ENCODE measurements at regions not wholly inside any gene's neighbourhood (a gene's known extent, or its start where the extent isn't known, plus 50 kb on each side); places are given as distances from the start of the nearest gene placed in this dataset.
A peak's percentile ranks its signal among the peaks of the same experiment; 100 is the strongest.

- no peak for DNase-seq
- ChIA-PET POLR2A (ENCODE audit: partially characterized antibody) (no interaction called here), CTCF (ENCODE audit: partially characterized antibody) (no interaction called here)
- H3K36me3 Mint-ChIP-seq = no peaks in the 10 kb centered on the region
- H3K4me1 Mint-ChIP-seq = no peaks in the 10 kb centered on the region
- no peaks in the 10 kb centered on the region for H3K27me3 Mint-ChIP-seq
- intact Hi-C loops (cut with micrococcal nuclease) = no loop called here
- H3K4me1 ChIP-seq (ENCODE audit: insufficient read depth, low read length) = no peaks in the 10 kb centered on the region
- H3K27me3 ChIP-seq (ENCODE audit: insufficient read depth, low read length) = no peaks in the 10 kb centered on the region
- no peak overlapping the region for H3K4me3 Mint-ChIP-seq
- no peak overlapping the region for H3K27ac ChIP-seq (ENCODE audit: low read depth, low read length)
- no peaks in the 10 kb centered on the region for H3K9me3 ChIP-seq (ENCODE audit: control insufficient read depth in 1 of 2, low read length in 2 of 2)
- H3K27ac Mint-ChIP-seq = no peak overlapping the region
- peaks cover 0 to 18% (median 4%) of the 10 kb centered on the region in 8 donors for H3K9me3 Mint-ChIP-seq
- H3K4me3 ChIP-seq (ENCODE audit: low read length in 2 of 2) = no peak overlapping the region
- no peaks in the 10 kb centered on the region for H3K36me3 ChIP-seq (ENCODE audit: insufficient read depth, low read length)
These were observed 879.1 kb downstream of the SH3BGRL start for GRCh38 chrX:82081027-82081426.

GRCh38 chrX:82087699-82088098, 885.8 kb downstream of the SH3BGRL start:
- H3K27ac Mint-ChIP-seq = peak overlapping the region in 1 of 7 donors; percentile 24

GRCh38 chrX:82092307-82092706, 890.4 kb downstream of the SH3BGRL start:
- Histone ChIP-seq H3K4me3 (ENCODE audit: low read length in 2 of 2) (no peak overlapping the region), H3K9me3 (ENCODE audit: control insufficient read depth in 1 of 2, low read length in 2 of 2) (no peaks in the 10 kb centered on the region), H3K27ac (ENCODE audit: low read depth, low read length) (no peak overlapping the region), H3K36me3 (ENCODE audit: insufficient read depth, low read length) (no peaks in the 10 kb centered on the region), H3K27me3 (ENCODE audit: insufficient read depth, low read length) (no peaks in the 10 kb centered on the region), H3K4me1 (ENCODE audit: insufficient read depth, low read length) (peaks cover 8% of the 10 kb centered on the region)
- ChIA-PET POLR2A (ENCODE audit: partially characterized antibody) (no interaction called here), CTCF (ENCODE audit: partially characterized antibody) (no interaction called here)
- intact Hi-C loops (cut with micrococcal nuclease) = no loop called here
- Mint-ChIP-seq H3K4me3 (peak overlapping the region in 2 of 8 donors; percentile 27 to 36), H3K36me3 (no peaks in the 10 kb centered on the region), H3K27me3 (no peaks in the 10 kb centered on the region), H3K9me3 (peaks cover 0 to 3% (median 0%) of the 10 kb centered on the region in 8 donors), H3K4me1 (peaks cover 1 to 23% (median 11%) of the 10 kb centered on the region in 4 donors), H3K27ac (peak overlapping the region in 1 of 7 donors; percentile 58)
- DNase-seq = peak in 3 of 5 donors; percentile 2 to 27 (median 12)

More at GRCh38 chrX:82087699-82088098, 885.8 kb downstream of the SH3BGRL start:
- ChIA-PET CTCF (ENCODE audit: partially characterized antibody) (no interaction called here), POLR2A (ENCODE audit: partially characterized antibody) (no interaction called here)
- intact Hi-C loops (cut with micrococcal nuclease) = no loop called here
- H3K4me3 ChIP-seq (ENCODE audit: low read length in 2 of 2) = no peak overlapping the region
- no peaks in the 10 kb centered on the region for H3K36me3 Mint-ChIP-seq
- no peaks in the 10 kb centered on the region for H3K27me3 Mint-ChIP-seq
- no peaks in the 10 kb centered on the region for H3K27me3 ChIP-seq (ENCODE audit: insufficient read depth, low read length)
- peak overlapping the region in 4 of 8 donors; percentile 43 to 67 (median 58) for H3K4me3 Mint-ChIP-seq
- peaks cover 0 to 18% (median 8%) of the 10 kb centered on the region in 8 donors for H3K9me3 Mint-ChIP-seq
- H3K4me1 Mint-ChIP-seq = peaks cover 1 to 21% (median 13%) of the 10 kb centered on the region in 4 donors
- H3K9me3 ChIP-seq (ENCODE audit: control insufficient read depth in 1 of 2, low read length in 2 of 2) = no peaks in the 10 kb centered on the region
- no peak overlapping the region for H3K27ac ChIP-seq (ENCODE audit: low read depth, low read length)
- DNase-seq = no peak
- H3K4me1 ChIP-seq (ENCODE audit: insufficient read depth, low read length) = peaks cover 8% of the 10 kb centered on the region
- H3K36me3 ChIP-seq (ENCODE audit: insufficient read depth, low read length) = no peaks in the 10 kb centered on the region

- ChIA-PET CTCF (ENCODE audit: partially characterized antibody) (no interaction called here), POLR2A (ENCODE audit: partially characterized antibody) (no interaction called here)
- H3K27ac Mint-ChIP-seq = no peak overlapping the region
- no peak for DNase-seq
- no peak overlapping the region for H3K27ac ChIP-seq (ENCODE audit: low read depth, low read length)
- intact Hi-C loops (cut with micrococcal nuclease) = no loop called here
- peaks cover 0 to 12% (median 7%) of the 10 kb centered on the region in 4 donors for H3K4me1 Mint-ChIP-seq
- H3K27me3 ChIP-seq (ENCODE audit: insufficient read depth, low read length) = no peaks in the 10 kb centered on the region
- H3K4me1 ChIP-seq (ENCODE audit: insufficient read depth, low read length) = no peaks in the 10 kb centered on the region
- no peaks in the 10 kb centered on the region for H3K27me3 Mint-ChIP-seq
- H3K36me3 Mint-ChIP-seq = no peaks in the 10 kb centered on the region
- H3K9me3 ChIP-seq (ENCODE audit: control insufficient read depth in 1 of 2, low read length in 2 of 2) = no peaks in the 10 kb centered on the region
- H3K4me3 ChIP-seq (ENCODE audit: low read length in 2 of 2) = no peak overlapping the region
- H3K4me3 Mint-ChIP-seq = no peak overlapping the region
- H3K36me3 ChIP-seq (ENCODE audit: insufficient read depth, low read length) = no peaks in the 10 kb centered on the region
- peaks cover 0 to 3% (median 0%) of the 10 kb centered on the region in 8 donors for H3K9me3 Mint-ChIP-seq
These were observed 923.2 kb downstream of the SH3BGRL start for GRCh38 chrX:82125103-82125502.

GRCh38 chrX:82127228-82128123, 925.6 kb downstream of the SH3BGRL start:
- Histone ChIP-seq H3K4me3 (ENCODE audit: low read length in 2 of 2) (no peak overlapping the region), H3K27ac (ENCODE audit: low read depth, low read length) (no peak overlapping the region), H3K9me3 (ENCODE audit: control insufficient read depth in 1 of 2, low read length in 2 of 2) (no peaks in the 10 kb centered on the region), H3K4me1 (ENCODE audit: insufficient read depth, low read length) (no peaks in the 10 kb centered on the region), H3K36me3 (ENCODE audit: insufficient read depth, low read length) (no peaks in the 10 kb centered on the region), H3K27me3 (ENCODE audit: insufficient read depth, low read length) (no peaks in the 10 kb centered on the region)
- H3K27me3 Mint-ChIP-seq = no peaks in the 10 kb centered on the region
- H3K4me1 Mint-ChIP-seq = peaks cover 0 to 12% (median 7%) of the 10 kb centered on the region in 4 donors
- peak; percentile 11 to 47 (median 28) for DNase-seq
- CTCF ChIA-PET (ENCODE audit: partially characterized antibody) = no interaction called here
- H3K36me3 Mint-ChIP-seq = no peaks in the 10 kb centered on the region
- H3K4me3 Mint-ChIP-seq = peak overlapping the region in 6 of 8 donors; percentile 0 to 68 (median 20)
- no peak overlapping the region for H3K27ac Mint-ChIP-seq
- POLR2A ChIA-PET (ENCODE audit: partially characterized antibody) = no interaction called here
- intact Hi-C loops (cut with micrococcal nuclease) = no loop called here
- peaks cover 0 to 7% (median under 1%) of the 10 kb centered on the region in 8 donors for H3K9me3 Mint-ChIP-seq

GRCh38 chrX:82134378-82134777, 932.5 kb downstream of the SH3BGRL start:
- ChIA-PET POLR2A (ENCODE audit: partially characterized antibody) (no interaction called here), CTCF (ENCODE audit: partially characterized antibody) (no interaction called here)
- no peaks in the 10 kb centered on the region for H3K27me3 ChIP-seq (ENCODE audit: insufficient read depth, low read length)
- H3K36me3 ChIP-seq (ENCODE audit: insufficient read depth, low read length) = no peaks in the 10 kb centered on the region
- no peak overlapping the region for H3K27ac ChIP-seq (ENCODE audit: low read depth, low read length)
- Mint-ChIP-seq H3K9me3 (peaks cover 0 to 16% (median 11%) of the 10 kb centered on the region in 8 donors), H3K27me3 (no peaks in the 10 kb centered on the region), H3K4me3 (peak overlapping the region in 1 of 8 donors; percentile 2), H3K27ac (peak overlapping the region in 1 of 7 donors; percentile 69), H3K4me1 (peaks cover 0 to 7% (median under 1%) of the 10 kb centered on the region in 4 donors), H3K36me3 (peaks cover 0 to 3% of the 10 kb centered on the region in 2 donors)
- intact Hi-C loops (cut with micrococcal nuclease) = no loop called here
- no peaks in the 10 kb centered on the region for H3K9me3 ChIP-seq (ENCODE audit: control insufficient read depth in 1 of 2, low read length in 2 of 2)
- H3K4me1 ChIP-seq (ENCODE audit: insufficient read depth, low read length) = peaks cover 3% of the 10 kb centered on the region
- DNase-seq = peak in 1 of 5 donors; percentile 9
- no peak overlapping the region for H3K4me3 ChIP-seq (ENCODE audit: low read length in 2 of 2)

GRCh38 chrX:82141942-82142341, 940.0 kb downstream of the SH3BGRL start:
- Mint-ChIP-seq H3K27ac (peak overlapping the region in 5 of 7 donors; percentile 33 to 82 (median 47)), H3K4me3 (peak overlapping the region in 6 of 8 donors; percentile 19 to 77 (median 58)), H3K27me3 (no peaks in the 10 kb centered on the region), H3K9me3 (peaks cover 0 to 17% (median 3%) of the 10 kb centered on the region in 8 donors), H3K4me1 (peaks cover 10 to 31% (median 19%) of the 10 kb centered on the region in 4 donors), H3K36me3 (peaks cover 2 to 4% of the 10 kb centered on the region in 2 donors)
- Histone ChIP-seq H3K27ac (ENCODE audit: low read depth, low read length) (no peak overlapping the region), H3K36me3 (ENCODE audit: insufficient read depth, low read length) (no peaks in the 10 kb centered on the region), H3K9me3 (ENCODE audit: control insufficient read depth in 1 of 2, low read length in 2 of 2) (no peaks in the 10 kb centered on the region), H3K4me3 (ENCODE audit: low read length in 2 of 2) (no peak overlapping the region), H3K27me3 (ENCODE audit: insufficient read depth, low read length) (no peaks in the 10 kb centered on the region), H3K4me1 (ENCODE audit: insufficient read depth, low read length) (peaks cover 16% of the 10 kb centered on the region)
- CTCF ChIA-PET (ENCODE audit: partially characterized antibody) = no interaction called here
- intact Hi-C loops (cut with micrococcal nuclease) = no loop called here
- DNase-seq = peak; percentile 53 to 74 (median 66)
- POLR2A ChIA-PET (ENCODE audit: partially characterized antibody) = no interaction called here
